Naive thymus-derived CD8-positive, alpha-beta T cell (primary cell): ENCODE measurements at regions not wholly inside any gene's neighbourhood (a gene's known extent, or its start where the extent isn't known, plus 50 kb on each side); places are given as distances from the start of the nearest gene placed in this dataset.

Experiments used
- ATAC-seq, 2 donors: fragments of 150-1000 bp; cut with Tn5 transposase in 1 of 2; sonication (Bioruptor Pico), chemical (Tn5 transposase) in 1 of 2; 1 replicate in 1 of 2; 2 replicates in 1 of 2; pipeline ENCODE4 v1.10.0; 2021; ENCODE audit warnings: mild to moderate bottlenecking in 2 of 2, moderate library complexity in 2 of 2
- POLR2A ChIA-PET: fragments of 350-600 bp; sonication (Branson Sonifier 250); formaldehyde crosslinking; loops from one replicate; lab custom pipeline; 2021; ENCODE audit warnings: antibody characterized with exemption; lab: Charles Lee
- DNase-seq, 10 donors: peaks; one replicate each; pipeline versions ENCODE4 v3.0.0 to v3.0.0-alpha.2; 2020 to 2022
- H3K27ac Mint-ChIP-seq, 10 donors: one replicate each; pipeline ENCODE4 v1.8.0; 2020 to 2022; ENCODE audit warnings: mild to moderate bottlenecking in 10 of 10, mixed read lengths in 10 of 10, moderate library complexity in 4 of 10, inconsistent platforms in 1 of 10
- H3K27me3 Mint-ChIP-seq, 5 donors: one replicate each; pipeline ENCODE4 v1.8.0; 2021 to 2022; ENCODE audit warnings: mixed read lengths in 5 of 5
- H3K36me3 Mint-ChIP-seq, 3 donors: one replicate each; pipeline ENCODE4 v1.8.0; 2020 to 2022; ENCODE audit warnings: mixed read lengths in 3 of 3, mild to moderate bottlenecking in 2 of 3, inconsistent platforms in 1 of 3
- H3K4me1 Mint-ChIP-seq, 4 donors: one replicate each; pipeline ENCODE4 v1.8.0; 2021 to 2022; ENCODE audit warnings: mixed read lengths in 4 of 4
- H3K4me3 Mint-ChIP-seq, 10 donors: one replicate each; pipeline ENCODE4 v1.8.0; 2020 to 2022; ENCODE audit warnings: mild to moderate bottlenecking in 10 of 10, mixed read lengths in 10 of 10, moderate library complexity in 6 of 10, inconsistent platforms in 1 of 10
- H3K9me3 Mint-ChIP-seq, 9 donors: one replicate each; pipeline ENCODE4 v1.8.0; 2020 to 2022; ENCODE audit warnings: mixed read lengths in 9 of 9, mild to moderate bottlenecking in 3 of 9, inconsistent platforms in 1 of 9, moderate library complexity in 1 of 9

DNA sequence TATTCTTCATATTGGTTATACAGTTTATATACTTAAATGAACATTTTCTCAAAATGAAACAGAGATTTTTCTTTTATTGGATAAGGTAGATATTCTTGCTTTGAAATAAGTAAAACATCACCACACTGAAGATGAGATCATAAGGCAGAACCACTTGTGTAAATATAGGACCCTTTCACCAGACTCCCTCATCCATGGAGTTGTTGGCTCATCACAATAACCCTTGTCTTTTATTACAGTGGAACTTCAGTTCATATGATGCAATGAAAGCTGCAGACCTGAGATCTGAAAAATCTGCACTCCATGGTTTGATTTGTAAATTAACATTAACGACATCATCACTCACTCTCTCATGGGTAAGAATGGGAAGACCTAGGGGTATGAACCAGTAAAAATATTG, 51.9 kb upstream of the DBX2 start:
- H3K36me3 Mint-ChIP-seq = peaks cover 0 to 1% (median 0%) of the 10 kb centered on the region in 3 donors
- peaks cover 0 to 2% (median 0%) of the 10 kb centered on the region in 4 donors for H3K4me1 Mint-ChIP-seq
- H3K4me3 Mint-ChIP-seq = no peak overlapping the region
- peaks cover 0 to 1% (median 0%) of the 10 kb centered on the region in 9 donors for H3K9me3 Mint-ChIP-seq
- ATAC-seq (no peak), DNase-seq (no peak)
- POLR2A ChIA-PET = no interaction called here
- peaks cover 9 to 18% (median 12%) of the 10 kb centered on the region in 5 donors for H3K27me3 Mint-ChIP-seq
- H3K27ac Mint-ChIP-seq = no peak overlapping the region

DNA sequence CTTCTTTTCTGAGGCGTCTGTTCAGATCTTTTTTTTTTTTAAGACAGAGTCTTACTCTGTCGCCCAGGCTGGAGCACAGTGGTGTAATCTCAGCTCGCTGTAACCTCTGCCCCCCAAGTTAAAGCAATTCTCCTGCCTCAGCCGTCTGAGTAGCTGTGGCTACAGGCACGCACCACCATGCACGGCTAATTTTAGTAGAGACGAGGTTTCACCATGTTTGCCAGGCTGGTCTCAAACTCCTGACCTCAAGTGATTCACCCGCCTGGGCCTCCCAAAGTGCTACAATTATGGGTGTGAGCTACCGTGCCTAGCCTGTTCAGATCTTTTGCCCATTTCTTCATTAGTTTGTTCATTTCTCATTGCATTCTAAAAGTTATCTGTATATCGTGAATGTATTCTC, 55.1 kb upstream of the DBX2 start:
- Mint-ChIP-seq H3K36me3 (peaks cover 0 to 2% (median 0%) of the 10 kb centered on the region in 3 donors), H3K9me3 (peaks cover 0 to 3% (median 0%) of the 10 kb centered on the region in 9 donors), H3K27ac (no peak overlapping the region), H3K4me3 (no peak overlapping the region), H3K27me3 (peaks cover 0 to 7% (median 3%) of the 10 kb centered on the region in 5 donors), H3K4me1 (no peaks in the 10 kb centered on the region)
- ATAC-seq = no peak
- no peak for DNase-seq
- POLR2A ChIA-PET = no interaction called here

DNA sequence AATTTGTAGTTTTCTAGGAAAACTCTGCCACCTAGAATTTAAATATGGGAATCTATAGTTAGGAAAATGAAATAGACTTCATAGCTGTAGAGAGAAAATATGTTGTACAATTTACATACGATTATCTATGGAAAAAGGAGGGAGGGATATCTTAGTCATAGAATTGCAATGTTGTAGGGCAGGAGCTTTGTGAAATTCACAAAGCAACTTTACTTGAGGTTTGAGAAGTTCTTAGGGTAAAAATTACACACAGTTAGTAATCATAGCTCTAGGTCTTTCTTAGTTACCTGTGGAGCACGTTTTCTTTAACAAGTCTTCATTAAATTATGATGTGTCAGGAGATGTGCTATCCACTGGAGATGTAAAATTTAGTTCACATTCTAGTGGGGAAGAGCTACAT, 61.4 kb upstream of the DBX2 start:
- peaks cover 0 to 2% (median 0%) of the 10 kb centered on the region in 3 donors for H3K36me3 Mint-ChIP-seq
- H3K27ac Mint-ChIP-seq = no peak overlapping the region
- H3K4me3 Mint-ChIP-seq = no peak overlapping the region
- ATAC-seq (no peak), DNase-seq (no peak)
- POLR2A ChIA-PET = no interaction called here
- H3K27me3 Mint-ChIP-seq = peaks cover 0 to 6% (median 4%) of the 10 kb centered on the region in 5 donors
- peaks cover 0 to 3% (median 0%) of the 10 kb centered on the region in 9 donors for H3K9me3 Mint-ChIP-seq
- H3K4me1 Mint-ChIP-seq = no peaks in the 10 kb centered on the region

DNA sequence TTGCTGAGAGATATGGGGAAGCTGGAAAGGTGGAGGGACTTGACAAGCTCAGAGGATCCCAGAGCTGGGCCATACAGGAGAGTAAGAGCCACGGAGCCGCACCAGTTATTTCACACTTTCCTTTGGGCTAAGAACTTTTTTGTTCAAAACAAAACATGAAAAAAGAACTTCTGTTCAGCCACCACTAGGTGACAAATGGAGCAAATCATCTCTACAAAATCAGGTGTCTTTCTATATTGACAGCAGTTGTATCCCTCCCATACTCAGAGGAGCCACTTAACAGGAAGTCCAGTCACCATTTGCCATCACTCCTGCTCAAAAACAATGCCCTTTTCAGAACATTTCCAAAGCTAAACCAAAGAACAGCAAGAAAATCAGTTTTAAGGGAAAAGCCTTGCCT, 70.3 kb upstream of the DBX2 start:
- Mint-ChIP-seq H3K4me1 (no peaks in the 10 kb centered on the region), H3K4me3 (no peak overlapping the region), H3K36me3 (no peaks in the 10 kb centered on the region), H3K27ac (peak overlapping the region in 1 of 10 donors; percentile 57), H3K27me3 (peaks cover 0 to 7% (median 2%) of the 10 kb centered on the region in 5 donors), H3K9me3 (no peaks in the 10 kb centered on the region)
- ATAC-seq (no peak), DNase-seq (no peak)
- POLR2A ChIA-PET = no interaction called here

DNA sequence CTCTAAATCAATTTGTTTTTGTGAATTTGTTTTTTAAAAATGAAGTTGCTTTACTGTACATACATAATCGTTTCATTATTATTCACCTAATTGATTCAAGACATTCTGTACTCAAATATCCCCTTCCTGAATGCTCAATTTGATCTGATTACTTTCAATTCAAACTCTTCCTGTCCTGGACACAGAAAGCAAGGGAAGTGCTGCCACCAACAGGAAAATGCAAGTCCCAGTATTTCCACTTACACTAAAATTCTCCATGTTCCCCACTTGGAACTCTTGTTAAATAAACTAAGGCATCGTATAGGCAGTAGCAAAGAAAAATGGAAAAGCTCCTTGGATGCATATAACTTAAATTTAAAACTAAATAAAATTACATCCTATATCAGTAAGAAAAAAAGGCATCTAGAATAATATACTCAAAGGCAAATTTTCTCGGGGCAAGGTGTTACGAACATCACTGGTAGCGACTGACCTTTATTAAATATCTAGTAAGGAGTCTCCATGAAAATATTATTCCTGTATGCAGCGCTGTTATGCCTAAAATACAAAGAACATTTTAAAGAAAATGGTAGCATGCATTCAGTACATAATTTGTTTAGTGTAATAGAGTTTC, 72.0 kb upstream of the DBX2 start:
- Mint-ChIP-seq H3K9me3 (no peaks in the 10 kb centered on the region), H3K27me3 (peaks cover 0 to 7% (median 3%) of the 10 kb centered on the region in 5 donors), H3K4me1 (no peaks in the 10 kb centered on the region), H3K36me3 (no peaks in the 10 kb centered on the region), H3K27ac (no peak overlapping the region), H3K4me3 (no peak overlapping the region)
- DNase-seq = no peak
- POLR2A ChIA-PET = no interaction called here
- ATAC-seq = no peak

GRCh38 chr12:45124485-45125155, 73.7 kb upstream of the DBX2 start:
- ATAC-seq = no peak
- no peak overlapping the region for H3K4me3 Mint-ChIP-seq
- no peak for DNase-seq
- H3K27me3 Mint-ChIP-seq = peaks cover 0 to 10% (median 4%) of the 10 kb centered on the region in 5 donors
- no peak overlapping the region for H3K27ac Mint-ChIP-seq
- POLR2A ChIA-PET = no interaction called here
- no peaks in the 10 kb centered on the region for H3K4me1 Mint-ChIP-seq
- H3K36me3 Mint-ChIP-seq = no peaks in the 10 kb centered on the region
- no peaks in the 10 kb centered on the region for H3K9me3 Mint-ChIP-seq

DNA sequence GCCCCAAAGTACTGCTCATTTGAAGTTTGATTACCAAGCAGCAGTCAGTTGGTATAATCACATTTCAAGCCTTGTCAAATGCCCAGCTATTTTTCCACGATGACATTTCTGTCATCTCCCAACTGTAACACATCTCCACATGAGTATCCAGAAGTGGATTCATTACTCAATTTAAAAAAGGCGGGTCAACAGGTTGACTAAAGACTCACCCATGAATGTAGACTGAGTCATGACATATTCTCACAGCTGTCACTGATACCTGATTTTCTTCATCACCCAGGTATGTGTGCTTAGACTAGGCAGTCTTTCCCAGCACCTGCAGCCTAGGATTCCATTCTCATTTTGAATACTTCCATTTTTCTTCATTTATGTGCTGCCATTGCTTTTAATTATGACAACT, 75.1 kb upstream of the DBX2 start:
- Mint-ChIP-seq H3K9me3 (no peaks in the 10 kb centered on the region), H3K27me3 (peaks cover 0 to 10% (median 4%) of the 10 kb centered on the region in 5 donors)
- POLR2A ChIA-PET = no interaction called here

DNA sequence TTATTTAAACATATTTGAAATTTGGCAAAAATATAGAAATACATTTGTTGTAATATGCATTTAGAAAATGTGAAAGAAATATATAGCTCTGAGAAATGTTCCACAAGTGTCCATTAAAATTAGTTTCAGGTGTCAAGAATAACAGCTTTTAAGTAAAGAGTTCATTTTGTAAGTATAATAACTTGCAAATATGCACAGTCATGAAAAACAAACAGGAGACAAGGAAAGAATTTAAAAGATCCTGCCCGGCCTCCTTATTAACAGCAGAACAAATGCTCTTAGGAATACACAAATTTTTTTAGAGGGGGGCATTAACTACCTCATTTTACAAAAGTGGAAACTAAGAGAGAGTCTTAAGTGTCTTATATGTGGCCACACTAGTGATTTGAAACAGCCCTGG, 77.7 kb upstream of the DBX2 start:
- H3K9me3 Mint-ChIP-seq = no peaks in the 10 kb centered on the region
- ATAC-seq = no peak
- DNase-seq = no peak
- POLR2A ChIA-PET = no interaction called here
- peaks cover 0 to 24% (median 8%) of the 10 kb centered on the region in 5 donors for H3K27me3 Mint-ChIP-seq
- no peaks in the 10 kb centered on the region for H3K36me3 Mint-ChIP-seq
- H3K4me1 Mint-ChIP-seq = no peaks in the 10 kb centered on the region
- H3K4me3 Mint-ChIP-seq = no peak overlapping the region
- no peak overlapping the region for H3K27ac Mint-ChIP-seq

More for the DNA sequence above, 75.1 kb upstream of the DBX2 start:
- ATAC-seq = no peak
- no peak overlapping the region for H3K27ac Mint-ChIP-seq
- no peak overlapping the region for H3K4me3 Mint-ChIP-seq
- no peak for DNase-seq
- no peaks in the 10 kb centered on the region for H3K36me3 Mint-ChIP-seq
- no peaks in the 10 kb centered on the region for H3K4me1 Mint-ChIP-seq

GRCh38 chr12:45130881-45131281, 80.0 kb upstream of the DBX2 start:
- Mint-ChIP-seq H3K4me1 (no peaks in the 10 kb centered on the region), H3K9me3 (no peaks in the 10 kb centered on the region), H3K36me3 (no peaks in the 10 kb centered on the region), H3K27ac (no peak overlapping the region), H3K4me3 (no peak overlapping the region), H3K27me3 (peaks cover 3 to 24% (median 9%) of the 10 kb centered on the region in 5 donors)
- DNase-seq = peak in 6 of 10 donors; percentile 3 to 30 (median 12)
- POLR2A ChIA-PET = no interaction called here
- ATAC-seq = peak in 1 of 2 donors; percentile 53

- Mint-ChIP-seq H3K4me3 (no peak overlapping the region), H3K9me3 (no peaks in the 10 kb centered on the region)
- ATAC-seq = no peak
Observed at GRCh38 chr12:45131506-45131905, 80.6 kb upstream of the DBX2 start.

GRCh38 chr12:45138609-45139008, 77.3 kb upstream of the ANO6 start:
- H3K4me1 Mint-ChIP-seq = peaks cover 0 to 3% (median 0%) of the 10 kb centered on the region in 4 donors
- ATAC-seq (no peak), DNase-seq (no peak)
- peaks cover 0 to 9% (median 3%) of the 10 kb centered on the region in 5 donors for H3K27me3 Mint-ChIP-seq
- H3K27ac Mint-ChIP-seq = no peak overlapping the region
- H3K36me3 Mint-ChIP-seq = peaks cover 0 to 1% (median 0%) of the 10 kb centered on the region in 3 donors
- POLR2A ChIA-PET = no interaction called here
- H3K9me3 Mint-ChIP-seq = peaks cover 0 to 4% (median 0%) of the 10 kb centered on the region in 9 donors
- H3K4me3 Mint-ChIP-seq = no peak overlapping the region

More at GRCh38 chr12:45131506-45131905, 80.6 kb upstream of the DBX2 start:
- peaks cover 3 to 24% (median 9%) of the 10 kb centered on the region in 5 donors for H3K27me3 Mint-ChIP-seq
- H3K36me3 Mint-ChIP-seq = no peaks in the 10 kb centered on the region
- no peak for DNase-seq
- POLR2A ChIA-PET = no interaction called here
- no peaks in the 10 kb centered on the region for H3K4me1 Mint-ChIP-seq
- H3K27ac Mint-ChIP-seq = no peak overlapping the region

DNA sequence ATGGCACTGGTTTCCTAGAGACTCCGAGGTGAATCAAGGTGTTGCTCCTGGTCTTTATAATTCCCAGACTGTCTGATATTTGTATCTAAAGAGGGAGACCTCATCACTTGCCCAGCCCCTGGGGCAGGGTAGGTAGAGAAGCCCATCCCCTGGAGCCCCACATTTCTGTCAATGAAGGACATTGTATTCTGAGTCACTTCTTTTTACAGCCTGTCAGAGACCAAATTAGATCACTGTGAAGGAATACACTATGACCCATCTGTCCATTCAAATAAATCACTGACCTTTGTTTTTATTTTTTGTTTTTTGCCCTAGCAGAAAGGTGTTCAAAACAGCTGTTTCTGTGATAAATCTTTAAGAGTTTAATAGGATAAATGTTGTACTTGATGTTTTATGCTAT, 67.9 kb upstream of the ANO6 start:
- no peak overlapping the region for H3K27ac Mint-ChIP-seq
- H3K36me3 Mint-ChIP-seq = peaks cover 0 to 41% (median 5%) of the 10 kb centered on the region in 3 donors
- H3K27me3 Mint-ChIP-seq = peaks cover 2 to 29% (median 5%) of the 10 kb centered on the region in 5 donors
- POLR2A ChIA-PET = no interaction called here
- no peak overlapping the region for H3K4me3 Mint-ChIP-seq
- no peaks in the 10 kb centered on the region for H3K4me1 Mint-ChIP-seq
- DNase-seq (no peak), ATAC-seq (no peak)
- H3K9me3 Mint-ChIP-seq = peaks cover 0 to 52% (median 27%) of the 10 kb centered on the region in 9 donors

GRCh38 chr12:45148619-45149018, 67.3 kb upstream of the ANO6 start:
- H3K27ac Mint-ChIP-seq = no peak overlapping the region
- no peak for DNase-seq
- H3K36me3 Mint-ChIP-seq = peaks cover 0 to 41% (median 4%) of the 10 kb centered on the region in 3 donors
- H3K4me1 Mint-ChIP-seq = no peaks in the 10 kb centered on the region
- H3K4me3 Mint-ChIP-seq = no peak overlapping the region
- POLR2A ChIA-PET = no interaction called here
- peaks cover 0 to 52% (median 28%) of the 10 kb centered on the region in 9 donors for H3K9me3 Mint-ChIP-seq
- no peak for ATAC-seq
- peaks cover 2 to 29% (median 5%) of the 10 kb centered on the region in 5 donors for H3K27me3 Mint-ChIP-seq
